Transverse colon (tissue), 4 donors: ENCODE measurements at regions not wholly inside any gene's neighbourhood (a gene's known extent, or its start where the extent isn't known, plus 50 kb on each side); places are given as distances from the start of the nearest gene placed in this dataset.

Experiments
- DNase-seq: peaks from one replicate; pipeline ENCODE4 v3.0.0-alpha.2; 2019
- H3K27ac ChIP-seq, 4 donors: fragments of 200-600 bp; sonication (generic); 2 replicates each; pipeline ENCODE4 v1.5.1; 2016 to 2018; ENCODE audit warnings: inconsistent platforms in 4 of 4
- H3K27me3 ChIP-seq: fragments of 200-600 bp; sonication (generic); 2 replicates; pipeline ENCODE4 v1.5.1; 2017; ENCODE audit warnings: inconsistent platforms
- H3K36me3 ChIP-seq, 4 donors: fragments of 200-600 bp; sonication (generic); 2 replicates each; pipeline ENCODE4 v1.5.1; 2017 to 2019; ENCODE audit warnings: inconsistent platforms in 4 of 4
- H3K4me1 ChIP-seq, 4 donors: fragments of 200-600 bp; sonication (generic); 2 replicates each; pipeline ENCODE4 v1.5.1; 2017 to 2020; ENCODE audit warnings: inconsistent platforms in 4 of 4
- H3K4me3 ChIP-seq, 4 donors: fragments of 200-600 bp; sonication (generic); 1 replicate in 1 of 4; 2 replicates in 3 of 4; pipeline versions ENCODE4 v1.5.1 to v1.6.1; 2017 to 2019; ENCODE audit warnings: inconsistent platforms in 4 of 4
- H3K9me3 ChIP-seq, 2 donors: fragments of 200-600 bp; sonication (generic); 2 replicates each; pipeline ENCODE4 v1.5.1; 2017 to 2019; ENCODE audit warnings: inconsistent platforms in 2 of 2
- CTCF ChIP-seq, 5 experiments: fragments of 200-600 bp in 3 of 5; fragments of 450-650 bp in 2 of 5; sonication (generic) in 3 of 5; IDR thresholded peaks; 1 replicate in 2 of 5; 2 replicates in 3 of 5; pipeline ENCODE4 v1.5.1; 2016 to 2017; ENCODE audit warnings: antibody characterized with exemption in 5 of 5, inconsistent platforms in 3 of 5, mild to moderate bottlenecking in 2 of 5, moderate library complexity in 1 of 5
- EP300 ChIP-seq: sonication (generic); formaldehyde crosslinking; IDR thresholded peaks from one replicate; pipeline ENCODE4 v1.6.1; 2017; ENCODE audit warnings: antibody characterized with exemption, low read depth
- POLR2A ChIP-seq: fragments of 450-650 bp; IDR thresholded peaks from one replicate; pipeline ENCODE4 v1.6.1; 2016; ENCODE audit warnings: antibody characterized with exemption, mild to moderate bottlenecking, moderate library complexity
- POLR2AphosphoS5 ChIP-seq, 3 donors: sonication (generic); formaldehyde crosslinking; IDR thresholded peaks; one replicate each; pipeline ENCODE4 v1.6.1; 2016; ENCODE audit warnings: antibody characterized with exemption in 3 of 3
- WGBS, 2 donors: methylation state at CpG; one replicate each; pipeline ENCODE4 v1.1.5; 2018; ENCODE audit warnings: low coverage in 1 of 2; 5-methylcytosine and 5-hydroxymethylcytosine counted together
- in situ Hi-C, 4 donors: fragments of 200-750 bp; cut with MboI; loops; one replicate each; pipeline versions ENCODE4 v1.15.0 to v1.15.1; 2017; ENCODE audit warnings: low sequenced_read_pairs in 3 of 4, low pct_ligation_motif_present in 1 of 4, low pct_unique_long_range_greater_than_20kb in 1 of 4
- intact Hi-C: fragments of 100-400 bp; cut with DNase I; formaldehyde crosslinking; loops from one replicate; pipeline ENCODE4 v1.15.1; 2023; ENCODE audit warnings: low total_unique reads

- Histone ChIP-seq H3K4me3 (no peak overlapping the region), H3K9me3 (no peaks in the 10 kb centered on the region), H3K27me3 (no peaks in the 10 kb centered on the region), H3K4me1 (peaks cover 0 to 6% (median under 1%) of the 10 kb centered on the region in 4 donors), H3K27ac (no peak overlapping the region), H3K36me3 (no peaks in the 10 kb centered on the region)
- in situ Hi-C loops (no loop called here), intact Hi-C loops (no loop called here)
- WGBS, 2 donors, result 97 to 100% methylated on average over 1 of the region's 1 CpG
- DNase-seq, result no peak
- TF ChIP-seq POLR2A (no peak), POLR2AphosphoS5 (IDR thresholded peaks at IDR 0.05) (no peak), EP300 (no peak), CTCF (IDR thresholded peaks at IDR 0.05) (no peak)
Observed at GRCh38 chr20:22387452-22387851, 196.9 kb downstream of the FOXA2 start.

GRCh38 chr20:22386306-22386623 is 198.1 kb downstream of the FOXA2 start:
- Histone ChIP-seq H3K4me1 (peaks cover 0 to 18% (median 7%) of the 10 kb centered on the region in 4 donors), H3K27ac (no peak overlapping the region), H3K36me3 (no peaks in the 10 kb centered on the region), H3K9me3 (no peaks in the 10 kb centered on the region), H3K27me3 (no peaks in the 10 kb centered on the region), H3K4me3 (no peak overlapping the region)
- no peak for DNase-seq
- TF ChIP-seq POLR2AphosphoS5 (IDR thresholded peaks at IDR 0.05) (no peak), CTCF (IDR thresholded peaks at IDR 0.05) (peak in 1 of 5 experiments; percentile 6)
- intact Hi-C loops (no loop called here), in situ Hi-C loops (no loop called here)
- WGBS, 2 donors, result 38 to 45% methylated on average over 3 of the region's 3 CpGs

- DNase-seq, result no peak
- intact Hi-C loops, result no loop called here
- no peaks in the 10 kb centered on the region for H3K27me3 ChIP-seq
- no peak overlapping the region for H3K4me3 ChIP-seq
- H3K36me3 ChIP-seq, result no peaks in the 10 kb centered on the region
- H3K9me3 ChIP-seq, result no peaks in the 10 kb centered on the region
- WGBS, 2 donors, result 48 to 66% methylated on average over 5 to 7 of the region's 7 CpGs
- in situ Hi-C loops, result no loop called here
- no peak overlapping the region for H3K27ac ChIP-seq
- no peak for TF ChIP-seq POLR2AphosphoS5 (IDR thresholded peaks at IDR 0.05)
- TF ChIP-seq EP300, result no peak
- TF ChIP-seq CTCF (IDR thresholded peaks at IDR 0.05), result peak in 3 of 5 experiments; percentile 12 to 34 (median 19)
- peaks cover 0 to 18% (median 7%) of the 10 kb centered on the region in 4 donors for H3K4me1 ChIP-seq
Observed at GRCh38 chr20:22385602-22386305, 198.6 kb downstream of the FOXA2 start.

GRCh38 chr20:22384978-22385377 is 199.4 kb downstream of the FOXA2 start:
- in situ Hi-C loops, result no loop called here
- TF ChIP-seq EP300 (no peak), POLR2AphosphoS5 (IDR thresholded peaks at IDR 0.05) (no peak), CTCF (IDR thresholded peaks at IDR 0.05) (no peak), POLR2A (no peak)
- Histone ChIP-seq H3K9me3 (no peaks in the 10 kb centered on the region), H3K27me3 (no peaks in the 10 kb centered on the region), H3K4me1 (peaks cover 0 to 18% (median 7%) of the 10 kb centered on the region in 4 donors), H3K36me3 (no peaks in the 10 kb centered on the region), H3K4me3 (no peak overlapping the region), H3K27ac (no peak overlapping the region)
- no peak for DNase-seq
- WGBS, 2 donors, result 85% methylated on average over 3 of the region's 3 CpGs; no CpG with 5 or more reads in 1 of the 2 donors
- intact Hi-C loops, result no loop called here
